Testis (tissue), 2 donors: ENCODE measurements at regions not wholly inside any gene's neighbourhood (a gene's known extent, or its start where the extent isn't known, plus 50 kb on each side); places are given as distances from the start of the nearest gene placed in this dataset.

Source experiments
- DNase-seq: peaks from one replicate; pipeline ENCODE4 v3.0.0-alpha.2; 2019
- H3K27ac ChIP-seq, 2 donors: fragments of 200-600 bp; sonication (generic); one replicate each; pipeline ENCODE4 v1.5.1; 2019
- H3K27me3 ChIP-seq: fragments of 200-600 bp; sonication (generic); one replicate; pipeline ENCODE4 v1.5.1; 2019
- H3K36me3 ChIP-seq: fragments of 200-600 bp; sonication (generic); one replicate; pipeline ENCODE4 v1.5.1; 2017; ENCODE audit warnings: low read depth; ENCODE audit errors: missing control alignments
- H3K4me1 ChIP-seq: fragments of 200-600 bp; sonication (generic); one replicate; pipeline ENCODE4 v1.5.1; 2019
- H3K4me3 ChIP-seq, 2 donors: fragments of 200-600 bp; sonication (generic); one replicate each; pipeline ENCODE4 v1.5.1; 2017 to 2019
- H3K9me3 ChIP-seq: fragments of 200-600 bp; sonication (generic); one replicate; pipeline ENCODE4 v1.5.1; 2017
- POLR2A ChIP-seq: fragments of 450-650 bp; IDR thresholded peaks from one replicate; pipeline ENCODE4 v1.6.1; 2017; ENCODE audit warnings: antibody characterized with exemption, mild to moderate bottlenecking, moderate library complexity
- WGBS, 2 donors: methylation state at CpG; one replicate each; pipeline ENCODE4 v1.1.5; 2018; 5-methylcytosine and 5-hydroxymethylcytosine counted together
- intact Hi-C: fragments of 100-400 bp; cut with DNase I; formaldehyde crosslinking; loops from one replicate; pipeline ENCODE4 v1.15.1; 2023; ENCODE audit warnings: low total_unique reads
- TF ChIP-seq, protein P1 (sequence below), 3 experiments: fragments of 450-650 bp in 2 of 3; fragments of 200-600 bp in 1 of 3; sonication (generic) in 1 of 3; IDR thresholded peaks; one replicate each; pipeline ENCODE4 v1.5.1; 2016 to 2019; ENCODE audit warnings: antibody characterized with exemption in 3 of 3, mild to moderate bottlenecking in 2 of 3, moderate library complexity in 1 of 3

DNA sequence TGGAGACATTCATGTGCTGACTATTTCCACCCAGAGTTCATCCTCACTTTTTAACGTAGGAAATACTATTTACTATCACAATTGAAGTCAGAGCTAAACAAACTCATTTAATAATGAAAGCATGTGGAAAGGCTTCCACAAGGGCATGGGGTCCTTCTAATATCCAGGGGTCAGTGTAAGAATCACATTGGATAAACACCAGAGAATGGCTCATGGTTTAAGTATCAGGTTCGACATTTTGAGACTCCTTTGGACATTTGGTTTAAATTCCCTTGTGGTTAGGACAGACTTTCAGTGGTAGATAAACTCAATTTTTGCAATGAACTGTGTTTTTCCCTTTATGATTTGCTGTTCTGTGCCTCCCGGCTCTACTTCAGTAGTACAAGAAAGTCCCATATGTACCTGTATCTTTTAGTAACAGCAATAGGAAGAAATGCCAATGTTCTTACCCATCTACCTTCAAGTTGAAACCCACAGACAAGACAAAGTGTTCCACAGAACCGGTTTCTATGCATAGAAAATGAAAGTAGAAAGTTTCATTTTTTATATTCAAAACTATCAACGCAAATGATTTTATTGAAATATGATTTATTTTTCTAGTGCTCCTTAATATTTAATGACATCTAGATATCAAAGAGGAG, 589.0 kb upstream of the FAM241A start:
- Histone ChIP-seq H3K36me3 (no peaks in the 10 kb centered on the region), H3K27ac (no peak overlapping the region), H3K9me3 (no peaks in the 10 kb centered on the region), H3K4me1 (no peaks in the 10 kb centered on the region), H3K27me3 (no peaks in the 10 kb centered on the region), H3K4me3 (no peak overlapping the region)
- 76 to 82% methylated on average over 5 of the region's 5 CpGs for WGBS, 2 donors
- DNase-seq = no peak
- TF ChIP-seq, protein P1, sequence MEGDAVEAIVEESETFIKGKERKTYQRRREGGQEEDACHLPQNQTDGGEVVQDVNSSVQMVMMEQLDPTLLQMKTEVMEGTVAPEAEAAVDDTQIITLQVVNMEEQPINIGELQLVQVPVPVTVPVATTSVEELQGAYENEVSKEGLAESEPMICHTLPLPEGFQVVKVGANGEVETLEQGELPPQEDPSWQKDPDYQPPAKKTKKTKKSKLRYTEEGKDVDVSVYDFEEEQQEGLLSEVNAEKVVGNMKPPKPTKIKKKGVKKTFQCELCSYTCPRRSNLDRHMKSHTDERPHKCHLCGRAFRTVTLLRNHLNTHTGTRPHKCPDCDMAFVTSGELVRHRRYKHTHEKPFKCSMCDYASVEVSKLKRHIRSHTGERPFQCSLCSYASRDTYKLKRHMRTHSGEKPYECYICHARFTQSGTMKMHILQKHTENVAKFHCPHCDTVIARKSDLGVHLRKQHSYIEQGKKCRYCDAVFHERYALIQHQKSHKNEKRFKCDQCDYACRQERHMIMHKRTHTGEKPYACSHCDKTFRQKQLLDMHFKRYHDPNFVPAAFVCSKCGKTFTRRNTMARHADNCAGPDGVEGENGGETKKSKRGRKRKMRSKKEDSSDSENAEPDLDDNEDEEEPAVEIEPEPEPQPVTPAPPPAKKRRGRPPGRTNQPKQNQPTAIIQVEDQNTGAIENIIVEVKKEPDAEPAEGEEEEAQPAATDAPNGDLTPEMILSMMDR (IDR thresholded peaks at IDR 0.05) = no peak
- no peak for TF ChIP-seq POLR2A
- intact Hi-C loops = no loop called here

DNA sequence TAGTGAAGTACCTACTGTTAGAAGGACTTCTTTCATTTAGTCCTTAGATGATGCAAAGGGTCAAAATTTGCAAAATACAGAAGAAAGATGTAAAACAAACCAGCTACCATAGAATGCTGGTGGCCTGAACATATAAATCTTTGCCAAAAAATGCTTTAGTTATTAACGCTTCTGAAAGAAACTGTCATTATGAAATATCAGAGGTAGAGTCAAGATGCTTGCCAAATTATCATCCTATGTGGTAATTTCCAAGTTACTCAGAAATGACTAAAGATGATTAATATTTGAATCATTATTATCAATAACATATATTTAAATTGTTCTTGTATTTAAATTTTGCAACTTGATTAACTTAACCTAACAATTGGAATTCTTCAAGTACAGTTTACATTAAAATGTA, 588.4 kb upstream of the FAM241A start:
- no peak for TF ChIP-seq POLR2A
- 77 to 83% methylated on average over 1 of the region's 1 CpG for WGBS, 2 donors
- H3K36me3 ChIP-seq = no peaks in the 10 kb centered on the region
- DNase-seq = no peak
- no peak overlapping the region for H3K27ac ChIP-seq
- no peaks in the 10 kb centered on the region for H3K4me1 ChIP-seq
- no peaks in the 10 kb centered on the region for H3K9me3 ChIP-seq
- intact Hi-C loops = no loop called here
- H3K27me3 ChIP-seq = no peaks in the 10 kb centered on the region
- H3K4me3 ChIP-seq = no peak overlapping the region

DNA sequence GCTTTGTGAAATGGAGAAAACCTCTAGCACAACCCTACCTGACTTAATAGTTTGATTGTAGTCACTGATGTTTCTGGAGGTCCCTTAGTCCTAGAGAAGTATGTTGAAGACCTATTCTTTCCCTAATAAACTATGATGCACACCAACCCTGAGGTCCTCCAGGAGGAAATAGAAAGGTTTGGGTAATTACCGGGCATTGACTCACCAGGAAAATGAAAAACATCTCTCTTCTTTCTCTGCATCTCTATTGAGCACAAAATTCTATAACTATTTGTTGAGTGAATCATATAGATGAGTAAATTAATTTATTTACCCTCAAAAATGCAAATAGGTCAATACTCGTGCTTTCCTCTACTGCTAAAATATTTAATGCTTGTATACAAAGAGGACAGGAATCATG, 582.4 kb upstream of the FAM241A start:
- no peak for DNase-seq
- Histone ChIP-seq H3K27me3 (no peaks in the 10 kb centered on the region), H3K27ac (no peak overlapping the region), H3K36me3 (no peaks in the 10 kb centered on the region), H3K9me3 (no peaks in the 10 kb centered on the region), H3K4me3 (no peak overlapping the region), H3K4me1 (no peaks in the 10 kb centered on the region)
- TF ChIP-seq, protein P1 (IDR thresholded peaks at IDR 0.05) = no peak
- TF ChIP-seq POLR2A = no peak
- 81 to 84% methylated on average over 2 of the region's 2 CpGs for WGBS, 2 donors
- intact Hi-C loops = no loop called here

DNA sequence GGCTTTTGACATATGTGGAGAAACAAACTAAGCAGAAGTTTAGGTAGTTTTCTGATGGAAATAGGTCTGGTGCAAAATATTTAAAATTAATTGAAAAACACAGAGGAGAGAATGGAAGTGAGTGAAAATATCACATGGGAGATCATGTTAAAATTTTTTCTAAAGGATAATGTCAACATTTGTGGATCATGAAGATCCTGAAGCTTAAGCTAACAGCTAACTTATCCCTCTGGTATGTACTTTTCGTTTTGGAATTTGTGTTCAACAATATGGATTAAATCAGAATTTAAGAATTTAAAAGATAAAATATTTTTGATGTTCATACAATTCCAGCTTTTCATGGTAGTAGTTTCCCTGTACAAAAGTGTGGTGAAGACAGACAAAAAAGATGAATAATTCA, 572.8 kb upstream of the FAM241A start:
- H3K27ac ChIP-seq = no peak overlapping the region
- H3K4me1 ChIP-seq = no peaks in the 10 kb centered on the region
- intact Hi-C loops = no loop called here
- no peak for DNase-seq
- no peak overlapping the region for H3K4me3 ChIP-seq
- no peaks in the 10 kb centered on the region for H3K27me3 ChIP-seq
- WGBS, 2 donors = 72 to 75% methylated on average over 1 of the region's 1 CpG
- H3K9me3 ChIP-seq = no peaks in the 10 kb centered on the region
- TF ChIP-seq, protein P1 (IDR thresholded peaks at IDR 0.05) = no peak
- TF ChIP-seq POLR2A = no peak
- no peaks in the 10 kb centered on the region for H3K36me3 ChIP-seq

DNA sequence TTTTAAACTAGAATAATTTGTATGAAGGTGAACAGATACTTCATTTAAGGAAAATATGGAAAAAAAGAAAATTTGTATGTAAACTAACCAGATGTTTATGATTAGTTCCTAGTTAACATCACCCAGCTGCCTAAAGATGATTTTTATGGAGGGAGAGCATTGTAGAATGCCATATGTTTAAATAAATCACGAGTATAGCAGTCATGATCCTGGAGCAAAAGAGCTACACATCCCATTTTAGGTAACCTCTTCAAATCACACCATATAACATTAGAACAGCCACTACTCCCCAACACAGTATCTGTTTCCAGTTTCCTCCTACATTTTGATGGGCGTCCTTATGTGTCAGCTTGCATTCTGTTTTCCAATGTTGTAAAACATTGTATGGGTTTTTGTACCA, 571.9 kb upstream of the FAM241A start:
- H3K4me3 ChIP-seq = no peak overlapping the region
- no peaks in the 10 kb centered on the region for H3K27me3 ChIP-seq
- no peaks in the 10 kb centered on the region for H3K9me3 ChIP-seq
- WGBS, 2 donors = 35% methylated on average over 2 of the region's 2 CpGs
- no peak for TF ChIP-seq POLR2A
- TF ChIP-seq, protein P1 (IDR thresholded peaks at IDR 0.05) = no peak
- H3K36me3 ChIP-seq = no peaks in the 10 kb centered on the region
- no peak overlapping the region for H3K27ac ChIP-seq
- intact Hi-C loops = no loop called here
- DNase-seq = no peak
- no peaks in the 10 kb centered on the region for H3K4me1 ChIP-seq
